ENCODE measurements at regions not wholly inside any gene's neighbourhood (a gene's known extent, or its start where the extent isn't known, plus 50 kb on each side); places are given as distances from the start of the nearest gene placed in this dataset.

- no peak for TF ChIP-seq CTCF (IDR thresholded peaks at IDR 0.05)
- TF ChIP-seq POLR2A (IDR thresholded peaks at IDR 0.05): no peak
These were observed 900.1 kb upstream of the CITED2 start for GRCh38 chr6:140274548-140274947.
